WI38 (cell line): ENCODE measurements at regions not wholly inside any gene's neighbourhood (a gene's known extent, or its start where the extent isn't known, plus 50 kb on each side); places are given as distances from the start of the nearest gene placed in this dataset.

Source experiments
- H3K4me3 ChIP-seq: 2 replicates; pipeline ENCODE4 v1.5.1; 2011; ENCODE audit warnings: low read depth, mild to moderate bottlenecking, control low read depth, low read length
- TF ChIP-seq, protein P1 (sequence below): IDR thresholded peaks from 2 replicates; pipeline ENCODE4 v1.5.1; 2012; ENCODE audit warnings: low read depth, mild to moderate bottlenecking, control low read depth, low read length

DNA sequence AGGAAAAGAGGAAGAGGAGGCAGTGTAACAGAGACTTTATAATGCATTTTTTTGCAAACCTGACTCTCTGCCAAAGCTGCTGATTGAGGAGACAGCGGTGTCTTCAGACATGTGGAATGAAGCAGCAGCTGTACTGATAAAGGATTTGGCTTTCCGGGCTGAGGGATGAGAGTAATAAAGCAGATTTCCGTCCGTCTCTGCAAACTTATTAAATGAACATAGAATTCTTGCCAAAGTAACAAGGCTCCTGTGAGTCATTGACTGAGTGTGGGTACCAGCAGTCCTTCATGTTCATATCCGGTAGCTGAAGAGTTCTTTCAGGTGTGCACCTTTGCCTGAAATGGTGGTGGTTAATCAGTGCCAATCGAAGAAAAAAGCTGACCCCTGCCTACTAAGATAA, 112.6 kb downstream of the LIG4 start:
- TF ChIP-seq, protein P1, sequence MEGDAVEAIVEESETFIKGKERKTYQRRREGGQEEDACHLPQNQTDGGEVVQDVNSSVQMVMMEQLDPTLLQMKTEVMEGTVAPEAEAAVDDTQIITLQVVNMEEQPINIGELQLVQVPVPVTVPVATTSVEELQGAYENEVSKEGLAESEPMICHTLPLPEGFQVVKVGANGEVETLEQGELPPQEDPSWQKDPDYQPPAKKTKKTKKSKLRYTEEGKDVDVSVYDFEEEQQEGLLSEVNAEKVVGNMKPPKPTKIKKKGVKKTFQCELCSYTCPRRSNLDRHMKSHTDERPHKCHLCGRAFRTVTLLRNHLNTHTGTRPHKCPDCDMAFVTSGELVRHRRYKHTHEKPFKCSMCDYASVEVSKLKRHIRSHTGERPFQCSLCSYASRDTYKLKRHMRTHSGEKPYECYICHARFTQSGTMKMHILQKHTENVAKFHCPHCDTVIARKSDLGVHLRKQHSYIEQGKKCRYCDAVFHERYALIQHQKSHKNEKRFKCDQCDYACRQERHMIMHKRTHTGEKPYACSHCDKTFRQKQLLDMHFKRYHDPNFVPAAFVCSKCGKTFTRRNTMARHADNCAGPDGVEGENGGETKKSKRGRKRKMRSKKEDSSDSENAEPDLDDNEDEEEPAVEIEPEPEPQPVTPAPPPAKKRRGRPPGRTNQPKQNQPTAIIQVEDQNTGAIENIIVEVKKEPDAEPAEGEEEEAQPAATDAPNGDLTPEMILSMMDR = no peak
- H3K4me3 ChIP-seq = no peak overlapping the region

GRCh38 chr13:108096301-108096915, 118.9 kb downstream of the LIG4 start:
- TF ChIP-seq, protein P1 = no peak
- no peak overlapping the region for H3K4me3 ChIP-seq

- TF ChIP-seq, protein P1 = no peak
- H3K4me3 ChIP-seq = no peak overlapping the region
These were observed 120.3 kb downstream of the LIG4 start for GRCh38 chr13:108095036-108095435.

DNA sequence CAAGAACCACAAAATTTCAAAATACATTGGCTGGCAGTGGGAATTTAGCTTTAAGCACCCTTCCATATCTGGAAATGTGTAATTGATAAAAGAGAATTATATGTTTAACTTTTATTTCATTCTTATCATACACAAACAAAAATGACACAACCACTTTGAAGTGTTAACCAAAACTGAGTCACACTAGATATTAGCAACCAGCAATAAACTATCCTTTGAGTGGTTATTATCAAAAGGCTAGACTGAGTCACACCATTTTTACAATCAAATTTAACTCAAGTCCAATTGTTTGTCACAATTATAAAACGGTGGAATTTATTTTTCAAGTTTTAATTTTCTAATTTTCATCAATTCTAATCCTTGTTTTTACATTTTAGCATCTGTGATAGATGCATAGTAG, 121.7 kb downstream of the LIG4 start:
- no peak overlapping the region for H3K4me3 ChIP-seq
- TF ChIP-seq, protein P1 = no peak

- TF ChIP-seq, protein P1 = no peak
- H3K4me3 ChIP-seq = no peak overlapping the region
These were observed 127.5 kb downstream of the LIG4 start for GRCh38 chr13:108087810-108088209.

DNA sequence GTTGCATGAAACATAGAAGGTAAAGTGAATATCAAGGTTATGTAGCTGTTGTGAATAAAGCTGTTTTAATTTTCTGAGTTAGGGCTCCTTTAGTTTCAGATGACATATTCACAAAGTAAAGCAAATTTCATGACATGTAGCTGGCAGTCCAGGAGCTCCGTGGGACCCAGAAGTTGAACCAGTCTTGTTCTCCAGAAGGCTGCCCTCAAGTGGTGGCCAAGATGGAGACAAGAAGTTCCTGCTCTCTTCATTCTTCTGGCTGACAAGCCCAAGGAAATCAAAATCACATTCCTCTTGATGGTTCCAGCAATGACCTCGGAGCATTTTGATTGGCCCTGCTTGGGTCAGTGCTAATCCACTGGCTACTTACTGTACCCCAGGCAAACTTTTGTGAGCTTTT, 128.7 kb downstream of the LIG4 start:
- TF ChIP-seq, protein P1 = no peak
- no peak overlapping the region for H3K4me3 ChIP-seq

DNA sequence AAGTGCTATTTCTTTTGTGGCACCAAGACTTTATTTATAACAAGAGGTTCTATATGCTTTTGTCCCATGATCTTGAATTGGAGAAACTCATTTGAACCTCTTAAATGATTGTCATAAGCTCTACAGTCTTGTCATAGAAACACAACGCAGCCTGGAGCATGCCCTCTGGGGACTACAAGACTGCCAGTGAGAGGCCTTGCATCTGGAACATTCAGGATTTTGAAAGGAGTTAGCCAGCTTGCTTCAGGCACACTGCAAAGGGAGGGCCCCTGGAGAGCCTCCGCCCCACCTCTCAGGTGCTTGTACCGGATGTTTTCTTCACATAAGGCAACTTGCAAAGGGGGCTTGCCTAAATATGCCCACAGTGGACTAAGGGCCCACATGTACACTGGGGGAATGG, 130.5 kb downstream of the LIG4 start:
- TF ChIP-seq, protein P1 = no peak
- no peak overlapping the region for H3K4me3 ChIP-seq
